ENCODE measurements at regions not wholly inside any gene's neighbourhood (a gene's known extent, or its start where the extent isn't known, plus 50 kb on each side); places are given as distances from the start of the nearest gene placed in this dataset.

DNA sequence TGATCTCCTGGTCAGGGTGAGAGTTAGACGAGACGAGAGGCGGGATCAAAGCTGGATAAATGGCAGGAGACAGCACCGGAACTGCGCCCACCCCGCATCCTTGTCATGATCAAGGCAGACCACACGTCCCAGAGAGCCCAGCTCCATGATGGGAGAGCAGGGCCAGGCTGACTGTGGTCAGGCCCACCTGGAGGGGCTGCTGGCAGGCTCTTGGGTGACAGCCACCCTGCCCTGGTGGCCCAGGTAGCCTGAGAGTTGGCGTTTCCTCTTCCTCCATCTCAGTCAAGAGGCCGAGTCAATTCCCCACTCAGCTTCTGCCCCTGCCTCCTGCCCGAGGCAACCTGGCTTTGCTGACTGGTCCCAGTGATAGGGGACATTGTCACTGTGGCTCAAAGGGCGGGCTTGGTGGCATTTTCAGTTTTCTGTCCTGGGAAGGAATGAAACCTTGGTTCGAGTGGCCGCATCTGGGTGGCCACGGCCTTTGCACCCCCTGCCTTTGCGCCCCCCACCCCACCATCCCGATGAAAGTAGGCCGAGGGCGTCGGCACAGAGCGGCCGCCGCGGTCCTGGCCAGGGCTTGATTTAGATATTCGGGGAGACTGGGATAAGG lies 60.8 kb upstream of the PPARA start:
- peaks cover 18 to 76% of the 10 kb centered on the region in 2 experiments for H3K36me3 ChIP-seq (ENCODE audit: control insufficient read depth in 2 of 2, extremely low read depth in 1 of 2, insufficient read depth in 2 of 2, low read length in 2 of 2)

DNA sequence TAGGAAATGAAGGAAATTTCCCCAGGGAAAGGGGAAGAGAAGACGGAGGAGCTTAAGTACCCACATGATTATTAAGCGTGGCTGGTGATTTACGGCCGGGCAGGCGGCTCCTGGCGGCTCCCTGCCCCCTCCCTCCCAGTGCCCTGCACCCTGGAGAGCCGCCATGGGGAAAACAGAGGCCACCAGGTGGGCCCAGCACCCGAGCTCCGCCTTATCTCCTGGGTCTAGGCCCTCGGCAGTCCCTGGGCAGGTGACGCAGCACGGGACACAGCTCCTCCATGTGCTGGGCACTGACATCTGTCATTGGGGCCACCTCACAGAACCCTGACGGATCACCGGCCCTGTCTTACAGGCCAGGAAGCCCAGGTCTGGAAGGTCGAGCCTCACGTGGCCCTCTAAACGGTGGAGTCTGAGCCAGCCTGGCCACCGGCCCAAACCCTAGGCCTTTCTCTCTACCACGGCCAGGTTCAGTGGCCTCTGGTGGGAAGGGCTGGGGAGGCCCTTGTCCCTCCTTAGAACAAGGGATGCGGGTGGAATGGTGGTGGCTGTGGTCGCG lies 60.2 kb upstream of the PPARA start:
- Histone ChIP-seq H3K79me2 (ENCODE audit: control insufficient read depth, insufficient read depth, low read length) (peaks cover 100% of the 10 kb centered on the region), H3K4me2 (ENCODE audit: control insufficient read depth, extremely low read depth, insufficient read depth, low read depth, low read length) (peak overlapping the region; percentile 81), H4K20me1 (ENCODE audit: control insufficient read depth, extremely low read depth, insufficient read depth, low read length) (peaks cover 62% of the 10 kb centered on the region), H3K36me3 (ENCODE audit: control insufficient read depth in 2 of 2, extremely low read depth in 1 of 2, insufficient read depth in 2 of 2, low read length in 2 of 2) (peaks cover 17 to 81% of the 10 kb centered on the region in 2 experiments), H3K27ac (ENCODE audit: control insufficient read depth, insufficient read depth, low read length) (peak overlapping the region; percentile 80), H3K9me1 (ENCODE audit: control insufficient read depth, extremely low read depth, insufficient read depth, low read length) (peaks cover 4% of the 10 kb centered on the region), H3K27me3 (ENCODE audit: control insufficient read depth, extremely low read depth, insufficient read depth, low read length) (no peaks in the 10 kb centered on the region), H3K9ac (ENCODE audit: control insufficient read depth, extremely low read depth, insufficient read depth, low read length) (peak overlapping the region; percentile 99), H3K4me3 (ENCODE audit: control insufficient read depth in 2 of 3, extremely low read depth in 1 of 3, insufficient read depth in 2 of 3, low read depth in 1 of 3, low read length in 3 of 3) (peak overlapping the region in 2 of 3 experiments; percentile 95 to 96), H3K4me1 (ENCODE audit: control insufficient read depth, extremely low read depth, insufficient read depth, low read length) (peaks cover 69% of the 10 kb centered on the region), H2AFZ (ENCODE audit: control insufficient read depth, low read length) (no peak overlapping the region), H3K9me3 (ENCODE audit: control insufficient read depth, low read depth, low read length) (no peaks in the 10 kb centered on the region)
- no peak for DNase-seq (ENCODE audit: low read depth, low spot score)
- dilution Hi-C loops (cut with MboI; ENCODE audit: extremely low pct_ligation_motif_present, low sequenced_read_pairs), result no loop called here
- FAIRE-seq, result no peak
- TF ChIP-seq, protein P1, sequence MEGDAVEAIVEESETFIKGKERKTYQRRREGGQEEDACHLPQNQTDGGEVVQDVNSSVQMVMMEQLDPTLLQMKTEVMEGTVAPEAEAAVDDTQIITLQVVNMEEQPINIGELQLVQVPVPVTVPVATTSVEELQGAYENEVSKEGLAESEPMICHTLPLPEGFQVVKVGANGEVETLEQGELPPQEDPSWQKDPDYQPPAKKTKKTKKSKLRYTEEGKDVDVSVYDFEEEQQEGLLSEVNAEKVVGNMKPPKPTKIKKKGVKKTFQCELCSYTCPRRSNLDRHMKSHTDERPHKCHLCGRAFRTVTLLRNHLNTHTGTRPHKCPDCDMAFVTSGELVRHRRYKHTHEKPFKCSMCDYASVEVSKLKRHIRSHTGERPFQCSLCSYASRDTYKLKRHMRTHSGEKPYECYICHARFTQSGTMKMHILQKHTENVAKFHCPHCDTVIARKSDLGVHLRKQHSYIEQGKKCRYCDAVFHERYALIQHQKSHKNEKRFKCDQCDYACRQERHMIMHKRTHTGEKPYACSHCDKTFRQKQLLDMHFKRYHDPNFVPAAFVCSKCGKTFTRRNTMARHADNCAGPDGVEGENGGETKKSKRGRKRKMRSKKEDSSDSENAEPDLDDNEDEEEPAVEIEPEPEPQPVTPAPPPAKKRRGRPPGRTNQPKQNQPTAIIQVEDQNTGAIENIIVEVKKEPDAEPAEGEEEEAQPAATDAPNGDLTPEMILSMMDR (optimal IDR thresholded peaks at IDR 0.05 in 1 of 3, IDR thresholded peaks at IDR 0.05 in 1 of 3, conservative IDR thresholded peaks at IDR 0.05 in 1 of 3; ENCODE audit: extremely low read depth in 1 of 3, insufficient read depth in 2 of 3, low read length in 3 of 3), result no peak
- no peak for TF ChIP-seq EZH2 (IDR thresholded peaks at IDR 0.05; ENCODE audit: low read length)

More for the DNA sequence above, 60.8 kb upstream of the PPARA start:
- H3K79me2 ChIP-seq (ENCODE audit: control insufficient read depth, insufficient read depth, low read length), result peaks cover 100% of the 10 kb centered on the region
- no peaks in the 10 kb centered on the region for H3K27me3 ChIP-seq (ENCODE audit: control insufficient read depth, extremely low read depth, insufficient read depth, low read length)
- no peak overlapping the region for H2AFZ ChIP-seq (ENCODE audit: control insufficient read depth, low read length)
- dilution Hi-C loops (cut with MboI; ENCODE audit: extremely low pct_ligation_motif_present, low sequenced_read_pairs), result no loop called here
- H3K4me1 ChIP-seq (ENCODE audit: control insufficient read depth, extremely low read depth, insufficient read depth, low read length), result peaks cover 73% of the 10 kb centered on the region
- H3K9me3 ChIP-seq (ENCODE audit: control insufficient read depth, low read depth, low read length), result no peaks in the 10 kb centered on the region
- TF ChIP-seq, protein P1 (optimal IDR thresholded peaks at IDR 0.05 in 1 of 3, IDR thresholded peaks at IDR 0.05 in 1 of 3, conservative IDR thresholded peaks at IDR 0.05 in 1 of 3; ENCODE audit: extremely low read depth in 1 of 3, insufficient read depth in 2 of 3, low read length in 3 of 3), result no peak
- H4K20me1 ChIP-seq (ENCODE audit: control insufficient read depth, extremely low read depth, insufficient read depth, low read length), result peaks cover 59% of the 10 kb centered on the region
- no peak for FAIRE-seq
- DNase-seq (ENCODE audit: low read depth, low spot score), result no peak
- peak overlapping the region; percentile 99 for H3K9ac ChIP-seq (ENCODE audit: control insufficient read depth, extremely low read depth, insufficient read depth, low read length)
- peaks cover 4% of the 10 kb centered on the region for H3K9me1 ChIP-seq (ENCODE audit: control insufficient read depth, extremely low read depth, insufficient read depth, low read length)
- peak overlapping the region; percentile 81 for H3K4me2 ChIP-seq (ENCODE audit: control insufficient read depth, extremely low read depth, insufficient read depth, low read depth, low read length)
- H3K4me3 ChIP-seq (ENCODE audit: control insufficient read depth in 2 of 3, extremely low read depth in 1 of 3, insufficient read depth in 2 of 3, low read depth in 1 of 3, low read length in 3 of 3), result peak overlapping the region; percentile 51 to 96 (median 95)
- H3K27ac ChIP-seq (ENCODE audit: control insufficient read depth, insufficient read depth, low read length), result peak overlapping the region; percentile 80
